AG09319 (cell line): ENCODE measurements at regions not wholly inside any gene's neighbourhood (a gene's known extent, or its start where the extent isn't known, plus 50 kb on each side); places are given as distances from the start of the nearest gene placed in this dataset.

Source experiments
- DNase-seq: peaks from one replicate; pipeline ENCODE4 v3.0.0-alpha.2; 2010; ENCODE audit warnings: low read depth; ENCODE audit errors: extremely low read depth
- TF ChIP-seq, protein P1 (sequence below): IDR thresholded peaks from 2 replicates; pipeline ENCODE4 v1.5.1; 2011; ENCODE audit warnings: low read depth, mild to moderate bottlenecking, inconsistent platforms, low read length, moderate library complexity

DNA sequence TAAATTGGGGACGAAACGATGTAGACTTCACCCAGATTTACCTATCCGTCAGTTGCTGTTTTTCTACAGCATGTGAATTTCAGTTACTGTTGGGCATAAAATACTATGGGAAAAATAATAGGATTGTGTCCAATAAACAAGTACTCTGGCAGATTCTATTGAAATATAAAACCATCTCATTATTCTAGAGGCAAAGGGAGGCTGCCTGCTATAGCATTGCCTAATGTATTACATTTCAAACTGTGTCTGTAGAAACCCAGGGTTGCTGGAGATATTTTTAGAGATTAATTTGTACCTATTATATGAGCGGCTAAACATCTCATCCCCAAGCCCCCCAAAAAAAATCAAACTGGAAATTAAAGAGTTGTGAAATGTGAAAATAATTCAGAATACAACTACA lies 159.6 kb upstream of the IL12A start:
- TF ChIP-seq, protein P1, sequence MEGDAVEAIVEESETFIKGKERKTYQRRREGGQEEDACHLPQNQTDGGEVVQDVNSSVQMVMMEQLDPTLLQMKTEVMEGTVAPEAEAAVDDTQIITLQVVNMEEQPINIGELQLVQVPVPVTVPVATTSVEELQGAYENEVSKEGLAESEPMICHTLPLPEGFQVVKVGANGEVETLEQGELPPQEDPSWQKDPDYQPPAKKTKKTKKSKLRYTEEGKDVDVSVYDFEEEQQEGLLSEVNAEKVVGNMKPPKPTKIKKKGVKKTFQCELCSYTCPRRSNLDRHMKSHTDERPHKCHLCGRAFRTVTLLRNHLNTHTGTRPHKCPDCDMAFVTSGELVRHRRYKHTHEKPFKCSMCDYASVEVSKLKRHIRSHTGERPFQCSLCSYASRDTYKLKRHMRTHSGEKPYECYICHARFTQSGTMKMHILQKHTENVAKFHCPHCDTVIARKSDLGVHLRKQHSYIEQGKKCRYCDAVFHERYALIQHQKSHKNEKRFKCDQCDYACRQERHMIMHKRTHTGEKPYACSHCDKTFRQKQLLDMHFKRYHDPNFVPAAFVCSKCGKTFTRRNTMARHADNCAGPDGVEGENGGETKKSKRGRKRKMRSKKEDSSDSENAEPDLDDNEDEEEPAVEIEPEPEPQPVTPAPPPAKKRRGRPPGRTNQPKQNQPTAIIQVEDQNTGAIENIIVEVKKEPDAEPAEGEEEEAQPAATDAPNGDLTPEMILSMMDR: no peak
- DNase-seq: no peak

DNA sequence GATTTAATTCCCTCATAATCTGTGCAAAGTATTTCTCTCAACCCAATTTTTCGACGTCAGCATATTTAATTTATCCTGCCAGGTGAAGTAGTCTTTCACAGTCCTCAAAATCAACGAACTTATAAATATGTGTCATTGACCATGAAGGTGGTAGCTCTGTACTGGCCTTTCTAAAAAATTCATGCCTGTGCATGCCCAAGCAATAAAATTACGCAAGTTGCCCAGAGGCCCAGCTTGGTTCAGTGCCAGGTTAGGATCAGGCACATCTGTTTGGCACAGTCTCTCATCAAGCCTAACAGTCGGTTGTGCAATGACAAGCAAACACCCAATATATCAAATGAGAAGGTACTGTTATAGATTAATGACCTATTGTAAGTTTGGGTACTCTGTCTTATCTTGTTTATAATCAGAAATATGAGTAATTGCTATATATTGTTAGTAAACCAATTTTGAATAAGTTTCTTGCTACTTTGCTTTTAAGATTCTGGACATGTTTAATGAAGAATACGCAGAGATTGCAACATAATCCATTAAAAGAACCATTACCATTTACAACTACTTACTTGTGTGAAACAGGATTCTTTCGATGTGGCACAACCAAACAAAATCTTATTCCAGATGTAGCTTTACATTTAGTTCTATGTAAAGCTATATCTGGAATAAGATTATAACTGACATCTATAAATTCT lies 159.0 kb upstream of the IL12A start:
- TF ChIP-seq, protein P1: no peak
- DNase-seq: no peak

GRCh38 chr3:159830523-159831154 lies 158.0 kb upstream of the IL12A start:
- no peak for DNase-seq
- TF ChIP-seq, protein P1: no peak

- TF ChIP-seq, protein P1: no peak
- no peak for DNase-seq
Measured at GRCh38 chr3:159831466-159831865, 157.2 kb upstream of the IL12A start.

DNA sequence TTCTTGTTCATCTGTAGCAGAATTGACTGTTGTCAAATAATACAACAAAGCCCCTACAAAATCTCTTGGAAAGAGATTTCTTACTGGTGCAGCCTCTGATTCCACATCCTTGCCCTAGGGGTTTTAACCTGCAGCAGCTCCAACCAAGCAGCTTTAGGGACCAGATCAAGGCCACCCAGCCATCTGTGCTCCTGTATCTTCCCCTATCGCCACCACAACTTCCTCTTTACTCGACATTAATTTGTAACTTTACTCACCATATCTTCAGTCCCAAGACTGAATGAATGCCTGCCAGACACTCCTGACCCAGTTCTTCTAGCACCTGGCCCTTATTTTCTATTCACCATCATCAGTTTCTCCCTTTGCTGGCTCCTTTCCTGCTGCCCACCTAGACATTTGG lies 156.6 kb upstream of the IL12A start:
- DNase-seq: no peak
- TF ChIP-seq, protein P1: no peak

- TF ChIP-seq, protein P1: no peak
- no peak for DNase-seq
Measured at GRCh38 chr3:159835126-159835525, 153.5 kb upstream of the IL12A start.

DNA sequence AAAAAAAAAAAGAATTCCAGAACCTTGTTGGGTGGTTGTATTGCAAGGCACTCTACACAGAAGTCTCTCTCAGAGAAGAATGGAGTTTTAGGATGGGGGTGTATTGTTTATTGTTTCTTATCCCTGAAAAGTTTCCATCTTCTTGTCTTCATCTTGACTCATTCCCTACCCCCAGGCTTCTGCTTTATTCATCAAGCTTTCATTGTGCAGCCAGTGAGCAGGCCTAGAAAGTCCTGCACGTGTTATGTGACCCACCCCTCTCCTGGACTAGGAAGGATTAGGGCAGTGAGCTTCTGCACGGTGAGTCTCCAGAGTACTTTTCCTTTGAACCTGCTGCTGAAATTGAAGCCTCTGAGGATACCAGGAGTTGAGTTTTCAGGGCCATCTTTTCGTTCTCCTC lies 150.9 kb upstream of the IL12A start:
- DNase-seq: no peak
- TF ChIP-seq, protein P1: no peak
